A549 (cell line): ENCODE measurements at regions not wholly inside any gene's neighbourhood (a gene's known extent, or its start where the extent isn't known, plus 50 kb on each side); places are given as distances from the start of the nearest gene placed in this dataset.

Source experiments
- ATAC-seq, 2 experiments: fragments of 200-7000 bp in 1 of 2; fragments of >200 bp in 1 of 2; cut with Nextera tagmentation in 1 of 2; cut with Tn5 transposase in 1 of 2; 3 replicates each; pipeline versions ENCODE4 v1.8.0 to v1.9.1; 2018 to 2020; ENCODE audit warnings: mild to moderate bottlenecking in 1 of 2, moderate library complexity in 1 of 2
- CTCF ChIA-PET: fragments of 300-600 bp; sonication (Branson Sonifier 250); formaldehyde crosslinking; extraction: SDS; loops from one replicate; lab custom pipeline; 2021; ENCODE audit warnings: antibody characterized with exemption, inconsistent platforms; lab: Yijun Ruan, JAX
- POLR2A ChIA-PET: fragments of 350-600 bp; formaldehyde crosslinking; extraction: SDS; loops from one replicate; lab custom pipeline; 2021; ENCODE audit warnings: antibody characterized with exemption, inconsistent platforms; lab: Yijun Ruan, JAX
- DNase-seq, 2 experiments: peaks; one replicate each; pipeline versions ENCODE4 v3.0.0 to v3.0.0-alpha.2; 2011 to 2016; ENCODE audit warnings: low read depth in 1 of 2, low spot score in 1 of 2
- FAIRE-seq: peaks from 2 replicates; lab custom pipeline; 2011; peaks lifted over from hg19 to GRCh38; lab: Jason Lieb, UNC
- H3K27ac ChIP-seq, 2 experiments: fragments of >200 bp; sonication (Bioruptor Twin); formaldehyde crosslinking; 3 replicates each; pipeline ENCODE4 v1.5.1; 2016 to 2017
- H3K4me1 ChIP-seq: fragments of >200 bp; sonication (Bioruptor Twin); formaldehyde crosslinking; 3 replicates; pipeline ENCODE4 v1.6.1; 2016
- H3K4me2 ChIP-seq: fragments of >200 bp; sonication (Bioruptor Twin); formaldehyde crosslinking; 3 replicates; pipeline ENCODE4 v1.6.1; 2016
- H3K4me3 ChIP-seq: fragments of >200 bp; sonication (Bioruptor Twin); formaldehyde crosslinking; 3 replicates; pipeline ENCODE4 v1.5.1; 2016
- H3K9me3 ChIP-seq: fragments of >200 bp; sonication (Bioruptor Twin); formaldehyde crosslinking; 3 replicates; pipeline ENCODE4 v1.6.1; 2016
- CBX2 ChIP-seq: fragments of 200-600 bp; sonication (generic); IDR thresholded peaks from 2 replicates; pipeline ENCODE4 v1.6.1; 2016; ENCODE audit warnings: low read depth, mild to moderate bottlenecking, borderline replicate concordance
- CEBPB ChIP-seq, 2 experiments: fragments of >200 bp in 1 of 2; sonication (Bioruptor Twin) in 1 of 2; formaldehyde crosslinking in 1 of 2; IDR thresholded peaks; 2 replicates each; pipeline ENCODE4 v1.6.1; 2012 to 2016
- CHD2 ChIP-seq: fragments of 150-350 bp; IDR thresholded peaks from 2 replicates; pipeline ENCODE4 v1.6.1; 2014; ENCODE audit warnings: low read length; ENCODE audit not compliant: partially characterized antibody
- HOXB5 ChIP-seq: fragments of 250-450 bp; sonication (Bioruptor Pico); IDR thresholded peaks from 2 replicates; pipeline ENCODE4 v1.5.0; 2020; ENCODE audit warnings: mild to moderate bottlenecking, moderate library complexity
- KDM1A ChIP-seq: fragments of 200-600 bp; sonication (generic); IDR thresholded peaks from 2 replicates; pipeline ENCODE4 v1.6.1; 2016; ENCODE audit warnings: low read depth, mild to moderate bottlenecking
- MAFK ChIP-seq: fragments of 450-650 bp; IDR thresholded peaks from 2 replicates; pipeline ENCODE4 v1.6.1; 2014; ENCODE audit not compliant: partially characterized antibody
- NPAS2 ChIP-seq: fragments of 250-450 bp; sonication (Bioruptor Pico); IDR thresholded peaks from 2 replicates; pipeline ENCODE4 v1.8.0; 2022; ENCODE audit warnings: mild to moderate bottlenecking, moderate library complexity, borderline replicate concordance
- NR3C1 ChIP-seq: fragments of >200 bp; sonication (Bioruptor Twin); formaldehyde crosslinking; IDR thresholded peaks from 3 replicates; pipeline ENCODE4 v1.6.1; 2017
- RARB ChIP-seq: fragments of 250-450 bp; sonication (Bioruptor Pico); IDR thresholded peaks from 2 replicates; pipeline ENCODE4 v1.8.0; 2021; ENCODE audit warnings: mild to moderate bottlenecking, moderate library complexity
- SMC3 ChIP-seq: fragments of >200 bp; sonication (Bioruptor Twin); formaldehyde crosslinking; IDR thresholded peaks from 3 replicates; pipeline ENCODE4 v1.6.1; 2018; ENCODE audit warnings: inconsistent platforms
- SREBF2 ChIP-seq: fragments of 450-650 bp; IDR thresholded peaks from 2 replicates; pipeline ENCODE4 v1.6.1; 2014; ENCODE audit warnings: mild to moderate bottlenecking, moderate library complexity
- ZC3H11A ChIP-seq: fragments of 450-650 bp; IDR thresholded peaks from 2 replicates; pipeline ENCODE4 v1.6.1; 2014; ENCODE audit warnings: antibody characterized with exemption, mild to moderate bottlenecking
- WGBS: methylation state at CpG from one replicate; pipeline ENCODE4 v1.1.6; 2017; ENCODE audit errors: missing lambda C conversion rate; 5-methylcytosine and 5-hydroxymethylcytosine counted together
- TF ChIP-seq, protein P1 (sequence below): fragments of 200-600 bp; sonication (generic); IDR thresholded peaks from 2 replicates; pipeline ENCODE4 v1.6.1; 2016; ENCODE audit warnings: antibody characterized with exemption, mild to moderate bottlenecking, moderate library complexity
- TF ChIP-seq, protein P2 (sequence below): fragments of 250-450 bp; sonication (Bioruptor Pico); IDR thresholded peaks from 2 replicates; pipeline ENCODE4 v1.5.0; 2020; ENCODE audit warnings: low read depth, mild to moderate bottlenecking, moderate library complexity
- TF ChIP-seq, protein P3 (sequence below): fragments of >200 bp; sonication (Bioruptor Twin); formaldehyde crosslinking; IDR thresholded peaks from 3 replicates; pipeline ENCODE4 v1.6.1; 2016
- TF ChIP-seq, protein P4 (sequence below): fragments of 450-650 bp; IDR thresholded peaks from 2 replicates; pipeline ENCODE4 v1.6.1; 2014; ENCODE audit warnings: antibody characterized with exemption
- TF ChIP-seq, protein P5 (sequence below): IDR thresholded peaks from 2 replicates; pipeline ENCODE4 v1.6.1; 2012

DNA sequence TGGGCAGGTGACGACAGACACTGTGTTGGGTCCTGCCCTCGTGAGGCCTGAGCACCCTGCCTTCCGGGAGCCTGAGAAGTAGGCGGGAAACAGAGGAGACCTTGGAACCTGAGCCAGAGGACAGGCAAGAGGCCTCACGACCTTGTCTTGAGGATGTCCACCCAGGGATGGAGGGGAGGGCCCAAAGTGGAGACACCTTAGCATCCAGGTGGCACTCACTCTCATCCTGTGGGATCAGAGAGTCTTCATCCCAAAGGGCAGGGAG is 347.2 kb downstream of the NPHP4 start (continued):
- TF ChIP-seq, protein P1, sequence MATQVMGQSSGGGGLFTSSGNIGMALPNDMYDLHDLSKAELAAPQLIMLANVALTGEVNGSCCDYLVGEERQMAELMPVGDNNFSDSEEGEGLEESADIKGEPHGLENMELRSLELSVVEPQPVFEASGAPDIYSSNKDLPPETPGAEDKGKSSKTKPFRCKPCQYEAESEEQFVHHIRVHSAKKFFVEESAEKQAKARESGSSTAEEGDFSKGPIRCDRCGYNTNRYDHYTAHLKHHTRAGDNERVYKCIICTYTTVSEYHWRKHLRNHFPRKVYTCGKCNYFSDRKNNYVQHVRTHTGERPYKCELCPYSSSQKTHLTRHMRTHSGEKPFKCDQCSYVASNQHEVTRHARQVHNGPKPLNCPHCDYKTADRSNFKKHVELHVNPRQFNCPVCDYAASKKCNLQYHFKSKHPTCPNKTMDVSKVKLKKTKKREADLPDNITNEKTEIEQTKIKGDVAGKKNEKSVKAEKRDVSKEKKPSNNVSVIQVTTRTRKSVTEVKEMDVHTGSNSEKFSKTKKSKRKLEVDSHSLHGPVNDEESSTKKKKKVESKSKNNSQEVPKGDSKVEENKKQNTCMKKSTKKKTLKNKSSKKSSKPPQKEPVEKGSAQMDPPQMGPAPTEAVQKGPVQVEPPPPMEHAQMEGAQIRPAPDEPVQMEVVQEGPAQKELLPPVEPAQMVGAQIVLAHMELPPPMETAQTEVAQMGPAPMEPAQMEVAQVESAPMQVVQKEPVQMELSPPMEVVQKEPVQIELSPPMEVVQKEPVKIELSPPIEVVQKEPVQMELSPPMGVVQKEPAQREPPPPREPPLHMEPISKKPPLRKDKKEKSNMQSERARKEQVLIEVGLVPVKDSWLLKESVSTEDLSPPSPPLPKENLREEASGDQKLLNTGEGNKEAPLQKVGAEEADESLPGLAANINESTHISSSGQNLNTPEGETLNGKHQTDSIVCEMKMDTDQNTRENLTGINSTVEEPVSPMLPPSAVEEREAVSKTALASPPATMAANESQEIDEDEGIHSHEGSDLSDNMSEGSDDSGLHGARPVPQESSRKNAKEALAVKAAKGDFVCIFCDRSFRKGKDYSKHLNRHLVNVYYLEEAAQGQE, result no peak

DNA sequence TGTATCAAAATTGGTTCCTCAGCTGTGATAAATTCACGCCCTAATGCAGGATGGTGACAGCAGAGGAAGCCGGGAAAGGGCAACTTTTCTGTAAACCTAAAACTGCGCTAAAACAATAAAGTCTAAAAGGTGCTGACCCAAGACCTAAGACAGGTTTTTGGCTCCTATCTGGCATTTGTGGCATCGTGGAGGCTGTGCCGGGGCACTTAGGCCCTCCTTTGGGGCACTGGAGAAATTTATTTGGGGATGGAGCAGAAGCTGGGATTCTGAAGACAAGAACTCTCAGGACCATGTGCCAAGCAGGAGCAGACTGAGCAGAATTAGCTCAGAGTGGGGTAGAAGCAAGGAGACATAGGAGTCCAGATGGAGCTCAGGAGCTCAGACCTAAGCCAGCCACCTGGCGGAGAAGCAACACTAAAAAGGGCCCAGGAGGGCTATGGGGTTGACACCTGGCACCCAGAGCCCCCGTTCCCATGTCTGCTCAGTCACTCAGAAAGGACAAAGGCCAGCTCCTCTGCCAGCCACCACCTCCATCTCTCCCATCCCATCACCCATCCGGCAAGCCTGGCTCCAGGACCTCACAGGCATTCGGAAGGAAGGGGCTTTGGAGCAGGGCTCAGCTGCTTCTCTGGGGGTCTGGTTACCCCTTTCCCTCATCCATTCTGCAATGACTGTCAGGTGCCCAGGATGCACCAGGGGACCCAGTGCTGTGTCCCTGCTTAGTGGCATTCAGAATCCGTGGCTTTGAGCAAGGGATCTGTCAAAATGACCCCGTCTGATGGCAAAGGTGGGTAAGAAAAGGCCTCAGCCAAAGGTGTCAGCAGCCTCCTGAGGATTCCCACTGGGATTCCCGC is 347.7 kb downstream of the NPHP4 start:
- 22% methylated on average over 11 of the region's 12 CpGs for WGBS
- ChIA-PET POLR2A (no interaction called here), CTCF (interaction anchor here (0.7 kb wide), 1 partner anchor 107 kb away, joined by 3 read pairs; no protein-coding TSS in a partner anchor)

DNA sequence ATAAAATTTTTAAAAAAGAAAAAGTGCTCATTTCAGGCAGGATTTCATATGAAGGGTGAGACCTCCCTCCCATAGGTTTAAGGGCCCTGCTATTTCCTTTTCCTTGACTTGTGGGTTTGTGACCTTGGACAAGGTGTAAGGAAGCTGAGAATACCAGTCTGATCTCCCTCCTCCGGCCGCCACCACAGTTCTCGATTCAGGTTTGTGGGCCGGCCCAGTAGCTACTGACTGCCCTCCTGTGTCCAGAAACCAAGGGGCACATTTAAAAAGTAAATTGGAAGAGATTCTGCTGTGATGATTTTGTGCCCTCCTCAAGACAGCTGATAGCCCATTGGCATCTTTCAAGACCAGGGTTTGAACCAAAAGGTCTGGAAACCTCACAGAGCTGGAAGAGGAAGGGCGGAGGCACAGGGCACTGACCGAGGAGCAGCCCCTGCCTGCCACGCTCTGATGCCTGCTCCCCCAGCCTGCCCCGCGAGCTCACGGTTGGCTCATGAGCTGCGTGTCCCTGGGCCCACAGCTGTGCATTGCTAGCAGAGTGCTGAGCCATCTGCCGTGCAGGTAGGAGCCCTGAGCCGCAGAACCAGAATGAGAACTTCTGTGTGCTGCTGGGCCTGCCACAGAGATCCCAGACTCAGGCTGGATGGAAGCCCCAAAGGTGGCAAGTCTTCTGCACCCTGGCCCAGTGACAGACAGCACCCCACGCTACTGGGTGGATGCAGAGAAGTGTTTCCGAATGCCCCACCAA is 348.7 kb downstream of the NPHP4 start:
- CTCF ChIA-PET, result interaction anchor here (0.6 to 0.7 kb wide), 2 partner anchors 106 to 497 kb away, joined by 3 read pairs; no protein-coding TSS in a partner anchor
- DNase-seq, result no peak
- FAIRE-seq, result no peak
- no peak for ATAC-seq
- Histone ChIP-seq H3K4me2 (no peak overlapping the region), H3K4me1 (no peaks in the 10 kb centered on the region), H3K27ac (no peak overlapping the region), H3K9me3 (no peaks in the 10 kb centered on the region; the same call in 2 of the 3 replicates), H3K4me3 (no peak overlapping the region)
- WGBS, result 25% methylated on average over 10 of the region's 15 CpGs
- TF ChIP-seq, protein P2, sequence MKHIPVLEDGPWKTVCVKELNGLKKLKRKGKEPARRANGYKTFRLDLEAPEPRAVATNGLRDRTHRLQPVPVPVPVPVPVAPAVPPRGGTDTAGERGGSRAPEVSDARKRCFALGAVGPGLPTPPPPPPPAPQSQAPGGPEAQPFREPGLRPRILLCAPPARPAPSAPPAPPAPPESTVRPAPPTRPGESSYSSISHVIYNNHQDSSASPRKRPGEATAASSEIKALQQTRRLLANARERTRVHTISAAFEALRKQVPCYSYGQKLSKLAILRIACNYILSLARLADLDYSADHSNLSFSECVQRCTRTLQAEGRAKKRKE (CRISPR knock-in tag), result no peak
- TF ChIP-seq ZC3H11A, result no peak
- POLR2A ChIA-PET, result no interaction called here

More for the DNA sequence above, 347.7 kb downstream of the NPHP4 start:
- H3K9me3 ChIP-seq, result no peaks in the 10 kb centered on the region; the same call in 2 of the 3 replicates
- H3K4me3 ChIP-seq, result no peak overlapping the region
- H3K27ac ChIP-seq, result no peak overlapping the region
- no peak for DNase-seq
- FAIRE-seq, result no peak
- H3K4me1 ChIP-seq, result no peaks in the 10 kb centered on the region
- H3K4me2 ChIP-seq, result no peak overlapping the region
- no peak for ATAC-seq
- no peak for TF ChIP-seq SREBF2
- TF ChIP-seq RARB (CRISPR knock-in tag), result no peak
- no peak for TF ChIP-seq KDM1A

DNA sequence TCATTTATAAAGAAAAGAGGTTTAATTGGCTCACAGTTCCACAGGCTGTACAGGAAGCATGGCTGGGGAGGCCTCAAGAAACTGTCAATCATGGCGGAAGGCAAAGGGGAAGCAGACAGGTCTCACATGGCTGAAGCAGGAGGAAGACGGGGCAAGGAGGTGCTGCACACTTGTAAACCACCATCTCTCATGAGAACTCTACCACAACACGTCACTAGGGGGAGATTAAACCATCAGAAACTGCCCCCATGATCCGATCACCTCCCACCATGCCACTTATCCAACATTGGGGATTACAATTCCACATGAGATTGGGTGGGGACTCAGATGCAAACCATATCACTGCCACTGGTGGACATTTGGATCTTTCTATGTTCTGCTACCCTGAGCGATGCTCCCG is 351.4 kb downstream of the NPHP4 start:
- H3K4me3 ChIP-seq, result no peak overlapping the region
- H3K4me1 ChIP-seq, result no peaks in the 10 kb centered on the region
- no peak for ATAC-seq
- no peak overlapping the region for H3K4me2 ChIP-seq
- DNase-seq, result no peak
- WGBS, result 49% methylated on average over 5 of the region's 6 CpGs
- FAIRE-seq, result no peak
- H3K27ac ChIP-seq, result no peak overlapping the region
- ChIA-PET CTCF (no interaction called here), POLR2A (no interaction called here)
- TF ChIP-seq MAFK (no peak), SMC3 (no peak), NR3C1 (no peak), CHD2 (no peak), NPAS2 (no peak), CBX2 (no peak), CEBPB (IDR thresholded peaks at IDR 0.05) (no peak), HOXB5 (CRISPR knock-in tag) (no peak)
- TF ChIP-seq, protein P3, sequence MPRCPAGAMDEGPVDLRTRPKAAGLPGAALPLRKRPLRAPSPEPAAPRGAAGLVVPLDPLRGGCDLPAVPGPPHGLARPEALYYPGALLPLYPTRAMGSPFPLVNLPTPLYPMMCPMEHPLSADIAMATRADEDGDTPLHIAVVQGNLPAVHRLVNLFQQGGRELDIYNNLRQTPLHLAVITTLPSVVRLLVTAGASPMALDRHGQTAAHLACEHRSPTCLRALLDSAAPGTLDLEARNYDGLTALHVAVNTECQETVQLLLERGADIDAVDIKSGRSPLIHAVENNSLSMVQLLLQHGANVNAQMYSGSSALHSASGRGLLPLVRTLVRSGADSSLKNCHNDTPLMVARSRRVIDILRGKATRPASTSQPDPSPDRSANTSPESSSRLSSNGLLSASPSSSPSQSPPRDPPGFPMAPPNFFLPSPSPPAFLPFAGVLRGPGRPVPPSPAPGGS, result no peak
- TF ChIP-seq, protein P4, sequence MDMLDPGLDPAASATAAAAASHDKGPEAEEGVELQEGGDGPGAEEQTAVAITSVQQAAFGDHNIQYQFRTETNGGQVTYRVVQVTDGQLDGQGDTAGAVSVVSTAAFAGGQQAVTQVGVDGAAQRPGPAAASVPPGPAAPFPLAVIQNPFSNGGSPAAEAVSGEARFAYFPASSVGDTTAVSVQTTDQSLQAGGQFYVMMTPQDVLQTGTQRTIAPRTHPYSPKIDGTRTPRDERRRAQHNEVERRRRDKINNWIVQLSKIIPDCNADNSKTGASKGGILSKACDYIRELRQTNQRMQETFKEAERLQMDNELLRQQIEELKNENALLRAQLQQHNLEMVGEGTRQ, result no peak
- TF ChIP-seq, protein P5, sequence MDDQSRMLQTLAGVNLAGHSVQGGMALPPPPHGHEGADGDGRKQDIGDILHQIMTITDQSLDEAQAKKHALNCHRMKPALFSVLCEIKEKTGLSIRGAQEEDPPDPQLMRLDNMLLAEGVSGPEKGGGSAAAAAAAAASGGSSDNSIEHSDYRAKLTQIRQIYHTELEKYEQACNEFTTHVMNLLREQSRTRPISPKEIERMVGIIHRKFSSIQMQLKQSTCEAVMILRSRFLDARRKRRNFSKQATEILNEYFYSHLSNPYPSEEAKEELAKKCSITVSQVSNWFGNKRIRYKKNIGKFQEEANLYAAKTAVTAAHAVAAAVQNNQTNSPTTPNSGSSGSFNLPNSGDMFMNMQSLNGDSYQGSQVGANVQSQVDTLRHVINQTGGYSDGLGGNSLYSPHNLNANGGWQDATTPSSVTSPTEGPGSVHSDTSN, result no peak
- H3K9me3 ChIP-seq, result no peaks in the 10 kb centered on the region; the same call in 2 of the 3 replicates
